ENCODE measurements at regions not wholly inside any gene's neighbourhood (a gene's known extent, or its start where the extent isn't known, plus 50 kb on each side); places are given as distances from the start of the nearest gene placed in this dataset.

DNA sequence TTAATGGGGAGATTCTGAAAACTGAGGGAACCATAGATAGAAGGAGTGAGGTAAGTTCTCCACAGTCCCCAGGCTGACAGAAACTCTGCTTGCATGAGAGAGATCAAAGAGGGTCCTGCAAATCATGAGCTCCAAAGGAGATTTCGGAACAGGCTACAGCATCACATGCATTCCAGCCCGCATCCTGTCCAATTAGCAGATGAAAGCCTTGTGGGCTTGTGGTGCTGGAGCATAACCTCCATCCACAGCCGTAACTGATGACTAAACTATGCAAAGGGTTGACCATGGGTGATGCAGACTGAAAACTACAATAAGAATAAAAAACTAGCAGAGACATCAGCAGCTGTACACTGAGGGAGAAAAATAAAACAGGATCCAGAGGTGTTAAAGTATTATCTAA lies 654.5 kb downstream of the TLL1 start:
- no peak overlapping the region for H3K4me2 ChIP-seq (ENCODE audit: low read depth, low read length, poor library complexity, severe bottlenecking)
- no peaks in the 10 kb centered on the region for H3K4me1 ChIP-seq (ENCODE audit: insufficient read depth, low read length, poor library complexity, severe bottlenecking)
- no peaks in the 10 kb centered on the region for H3K9me3 ChIP-seq (ENCODE audit: insufficient read depth, low read depth, low read length)
- no peak overlapping the region for H3K9ac ChIP-seq (ENCODE audit: low read depth, low read length, poor library complexity, severe bottlenecking)
- H2AFZ ChIP-seq (ENCODE audit: low read length) = no peak overlapping the region
- H3K36me3 ChIP-seq (ENCODE audit: insufficient read depth, low read length) = no peaks in the 10 kb centered on the region
- H4K20me1 ChIP-seq (ENCODE audit: insufficient read depth, low read length, poor library complexity, severe bottlenecking) = no peaks in the 10 kb centered on the region
- TF ChIP-seq EZH2phosphoT487 (IDR thresholded peaks at IDR 0.05; ENCODE audit: borderline replicate concordance) = no peak
- TF ChIP-seq, protein P1, sequence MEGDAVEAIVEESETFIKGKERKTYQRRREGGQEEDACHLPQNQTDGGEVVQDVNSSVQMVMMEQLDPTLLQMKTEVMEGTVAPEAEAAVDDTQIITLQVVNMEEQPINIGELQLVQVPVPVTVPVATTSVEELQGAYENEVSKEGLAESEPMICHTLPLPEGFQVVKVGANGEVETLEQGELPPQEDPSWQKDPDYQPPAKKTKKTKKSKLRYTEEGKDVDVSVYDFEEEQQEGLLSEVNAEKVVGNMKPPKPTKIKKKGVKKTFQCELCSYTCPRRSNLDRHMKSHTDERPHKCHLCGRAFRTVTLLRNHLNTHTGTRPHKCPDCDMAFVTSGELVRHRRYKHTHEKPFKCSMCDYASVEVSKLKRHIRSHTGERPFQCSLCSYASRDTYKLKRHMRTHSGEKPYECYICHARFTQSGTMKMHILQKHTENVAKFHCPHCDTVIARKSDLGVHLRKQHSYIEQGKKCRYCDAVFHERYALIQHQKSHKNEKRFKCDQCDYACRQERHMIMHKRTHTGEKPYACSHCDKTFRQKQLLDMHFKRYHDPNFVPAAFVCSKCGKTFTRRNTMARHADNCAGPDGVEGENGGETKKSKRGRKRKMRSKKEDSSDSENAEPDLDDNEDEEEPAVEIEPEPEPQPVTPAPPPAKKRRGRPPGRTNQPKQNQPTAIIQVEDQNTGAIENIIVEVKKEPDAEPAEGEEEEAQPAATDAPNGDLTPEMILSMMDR (conservative IDR thresholded peaks at IDR 0.05; ENCODE audit: low read length) = no peak
- H3K9me2 ChIP-seq (replicated peaks; ENCODE audit: low read depth, low read length) = no peaks in the 10 kb centered on the region
- H3K27me3 ChIP-seq (ENCODE audit: insufficient read depth, low read length, poor library complexity, severe bottlenecking) = no peaks in the 10 kb centered on the region
- H3K79me2 ChIP-seq (ENCODE audit: insufficient read depth, low read length) = no peaks in the 10 kb centered on the region
- no peak overlapping the region for H3K4me3 ChIP-seq (ENCODE audit: low read length, poor library complexity, severe bottlenecking)
- H3F3A ChIP-seq (ENCODE audit: low read depth) = no peaks in the 10 kb centered on the region

DNA sequence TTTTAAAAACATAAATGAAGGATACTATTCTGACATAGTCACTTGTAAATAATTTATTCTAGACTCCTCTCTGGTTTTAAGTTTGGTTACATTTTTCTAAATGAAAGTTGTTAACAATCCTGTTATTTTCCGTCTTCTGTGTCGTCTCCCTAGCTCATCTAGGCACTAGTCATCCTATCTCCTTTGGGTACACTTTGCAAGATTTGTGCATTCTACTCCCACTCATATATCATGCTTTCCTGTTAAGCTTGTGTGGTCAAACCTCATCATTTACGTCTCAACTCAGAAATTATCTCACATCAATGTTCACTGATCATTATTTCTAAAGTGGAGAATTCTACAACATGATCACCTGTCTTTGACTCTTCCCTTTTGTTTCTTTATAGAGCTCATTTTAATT lies 658.7 kb downstream of the TLL1 start:
- Histone ChIP-seq H3K4me1 (ENCODE audit: insufficient read depth, low read length, poor library complexity, severe bottlenecking) (no peaks in the 10 kb centered on the region), H3K9ac (ENCODE audit: low read depth, low read length, poor library complexity, severe bottlenecking) (no peak overlapping the region), H3K9me3 (ENCODE audit: insufficient read depth, low read depth, low read length) (no peaks in the 10 kb centered on the region), H3K9me2 (replicated peaks; ENCODE audit: low read depth, low read length) (no peaks in the 10 kb centered on the region), H4K20me1 (ENCODE audit: insufficient read depth, low read length, poor library complexity, severe bottlenecking) (no peaks in the 10 kb centered on the region), H3K79me2 (ENCODE audit: insufficient read depth, low read length) (no peaks in the 10 kb centered on the region), H3F3A (ENCODE audit: low read depth) (no peaks in the 10 kb centered on the region), H3K36me3 (ENCODE audit: insufficient read depth, low read length) (no peaks in the 10 kb centered on the region), H2AFZ (ENCODE audit: low read length) (no peak overlapping the region), H3K4me2 (ENCODE audit: low read depth, low read length, poor library complexity, severe bottlenecking) (no peak overlapping the region), H3K27me3 (ENCODE audit: insufficient read depth, low read length, poor library complexity, severe bottlenecking) (no peaks in the 10 kb centered on the region), H3K4me3 (ENCODE audit: low read length, poor library complexity, severe bottlenecking) (no peak overlapping the region)
- no peak for TF ChIP-seq EZH2phosphoT487 (IDR thresholded peaks at IDR 0.05; ENCODE audit: borderline replicate concordance)
- TF ChIP-seq, protein P1 (conservative IDR thresholded peaks at IDR 0.05; ENCODE audit: low read length) = no peak

DNA sequence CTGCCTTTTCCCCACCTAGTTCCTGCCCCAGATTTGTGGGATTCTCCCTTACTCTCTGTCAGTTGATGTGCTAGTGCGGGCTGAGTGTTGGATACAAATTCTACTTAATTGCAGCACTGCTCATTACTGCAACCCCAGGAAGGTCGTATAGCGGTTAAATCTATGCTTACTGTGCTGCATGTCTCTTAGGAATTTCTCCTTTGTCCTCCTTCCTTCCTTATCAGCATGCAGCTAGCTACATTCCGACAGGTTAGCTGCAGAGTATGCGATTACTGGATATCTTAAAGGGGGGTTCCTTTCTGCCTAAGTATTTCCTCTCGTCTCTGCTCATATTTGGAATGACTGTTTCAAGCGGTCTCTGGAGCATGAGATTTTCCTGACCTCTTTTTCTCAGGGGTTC lies 662.8 kb downstream of the TLL1 start:
- Histone ChIP-seq H3K36me3 (ENCODE audit: insufficient read depth, low read length) (no peaks in the 10 kb centered on the region), H3K4me2 (ENCODE audit: low read depth, low read length, poor library complexity, severe bottlenecking) (no peak overlapping the region), H3K9me2 (replicated peaks; ENCODE audit: low read depth, low read length) (no peaks in the 10 kb centered on the region), H3K9ac (ENCODE audit: low read depth, low read length, poor library complexity, severe bottlenecking) (no peak overlapping the region), H3K79me2 (ENCODE audit: insufficient read depth, low read length) (no peaks in the 10 kb centered on the region), H3K4me1 (ENCODE audit: insufficient read depth, low read length, poor library complexity, severe bottlenecking) (no peaks in the 10 kb centered on the region), H3F3A (ENCODE audit: low read depth) (no peaks in the 10 kb centered on the region), H2AFZ (ENCODE audit: low read length) (no peak overlapping the region), H3K9me3 (ENCODE audit: insufficient read depth, low read depth, low read length) (no peaks in the 10 kb centered on the region), H3K27me3 (ENCODE audit: insufficient read depth, low read length, poor library complexity, severe bottlenecking) (no peaks in the 10 kb centered on the region), H4K20me1 (ENCODE audit: insufficient read depth, low read length, poor library complexity, severe bottlenecking) (no peaks in the 10 kb centered on the region), H3K4me3 (ENCODE audit: low read length, poor library complexity, severe bottlenecking) (no peak overlapping the region)
- TF ChIP-seq, protein P1 (conservative IDR thresholded peaks at IDR 0.05; ENCODE audit: low read length) = no peak
- no peak for TF ChIP-seq EZH2phosphoT487 (IDR thresholded peaks at IDR 0.05; ENCODE audit: borderline replicate concordance)
